ENCODE measurements at regions not wholly inside any gene's neighbourhood (a gene's known extent, or its start where the extent isn't known, plus 50 kb on each side); places are given as distances from the start of the nearest gene placed in this dataset.

GRCh38 chr5:175363300-175363699 is 80.7 kb downstream of the DRD1 start:
- H3K4me3 ChIP-seq (ENCODE audit: low read length): no peak overlapping the region
- TF ChIP-seq CTCF (conservative IDR thresholded peaks at IDR 0.05; ENCODE audit: low read depth, low read length): no peak
- DNase-seq (ENCODE audit: low read depth): no peak

- DNase-seq (ENCODE audit: low read depth): no peak
- TF ChIP-seq CTCF (conservative IDR thresholded peaks at IDR 0.05; ENCODE audit: low read depth, low read length): no peak
- no peak overlapping the region for H3K4me3 ChIP-seq (ENCODE audit: low read length)
Observed at GRCh38 chr5:175357995-175358394, 86.0 kb downstream of the DRD1 start.

GRCh38 chr5:175356428-175356827 is 87.6 kb downstream of the DRD1 start:
- no peak overlapping the region for H3K4me3 ChIP-seq (ENCODE audit: low read length)
- TF ChIP-seq CTCF (conservative IDR thresholded peaks at IDR 0.05; ENCODE audit: low read depth, low read length): no peak
- no peak for DNase-seq (ENCODE audit: low read depth)

GRCh38 chr5:175354964-175355363 is 89.0 kb downstream of the DRD1 start:
- TF ChIP-seq CTCF (conservative IDR thresholded peaks at IDR 0.05; ENCODE audit: low read depth, low read length): no peak
- DNase-seq (ENCODE audit: low read depth): no peak
- H3K4me3 ChIP-seq (ENCODE audit: low read length): no peak overlapping the region

- no peak for TF ChIP-seq CTCF (conservative IDR thresholded peaks at IDR 0.05; ENCODE audit: low read depth, low read length)
- no peak for DNase-seq (ENCODE audit: low read depth)
- no peak overlapping the region for H3K4me3 ChIP-seq (ENCODE audit: low read length)
Observed at GRCh38 chr5:175353926-175354325, 90.1 kb downstream of the DRD1 start.

GRCh38 chr5:175351897-175352590 is 91.9 kb downstream of the DRD1 start:
- H3K4me3 ChIP-seq (ENCODE audit: low read length): no peak overlapping the region
- no peak for DNase-seq (ENCODE audit: low read depth)
- TF ChIP-seq CTCF (conservative IDR thresholded peaks at IDR 0.05; ENCODE audit: low read depth, low read length): no peak

- no peak for TF ChIP-seq CTCF (conservative IDR thresholded peaks at IDR 0.05; ENCODE audit: low read depth, low read length)
- no peak overlapping the region for H3K4me3 ChIP-seq (ENCODE audit: low read length)
- no peak for DNase-seq (ENCODE audit: low read depth)
Observed at GRCh38 chr5:175351126-175351525, 92.9 kb downstream of the DRD1 start.
